ACHN (cell line): ENCODE measurements at regions not wholly inside any gene's neighbourhood (a gene's known extent, or its start where the extent isn't known, plus 50 kb on each side); places are given as distances from the start of the nearest gene placed in this dataset.
"Not testable (repeated sequence)": the region's sequence is repeated elsewhere in the genome, so short reads cannot be mapped to it uniquely, and the experiment has no call there.

Experiments used
- DNase-seq: peaks from one replicate; pipeline ENCODE4 v3.0.0-alpha.2; 2015
- in situ Hi-C: cut with HindIII; loops from 2 replicates; pipeline ENCODE4 v1.10.0; 2017; ENCODE audit warnings: low sequenced_read_pairs, low pct_ligation_motif_present, low pct_unique_long_range_greater_than_20kb

DNA sequence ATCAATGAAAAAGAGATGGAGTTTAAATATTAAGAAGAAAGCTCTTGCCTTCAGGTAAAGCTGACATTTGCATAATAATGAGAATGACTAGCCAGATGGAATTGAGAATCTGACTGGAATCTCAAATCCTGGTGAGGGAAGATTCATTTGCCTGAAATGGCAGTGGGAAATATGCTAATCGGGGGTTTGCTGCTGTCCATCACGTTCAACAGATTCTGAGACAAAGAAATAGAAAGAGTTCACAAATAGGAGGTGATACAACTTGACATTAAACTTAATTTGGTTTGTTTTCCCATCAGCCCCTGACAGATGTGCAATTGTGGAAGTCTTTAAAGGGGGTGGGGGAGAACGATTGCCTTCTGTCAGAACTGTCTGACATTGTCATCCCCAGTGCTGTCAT is 347.4 kb downstream of the PDCD6IP start:
- in situ Hi-C loops, result no loop called here
- DNase-seq, result no peak

DNA sequence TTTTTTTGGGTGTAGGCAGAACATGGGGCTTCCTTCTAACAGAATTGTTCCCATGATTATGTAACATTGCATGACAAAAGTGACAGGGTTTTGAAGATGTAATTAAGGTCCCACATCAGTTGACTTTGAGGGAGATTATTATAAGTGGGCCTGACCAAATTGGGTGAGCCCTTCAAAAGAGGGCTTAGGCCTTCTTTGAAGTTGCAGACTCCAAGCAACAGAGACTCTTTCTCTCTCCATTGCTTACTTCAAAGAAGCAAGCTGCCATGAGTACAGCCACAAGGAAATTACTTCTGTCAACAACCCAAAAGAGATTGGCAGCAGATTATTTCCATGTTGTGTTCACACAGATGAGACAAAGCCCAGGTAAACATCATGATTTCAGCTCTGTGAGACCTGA is 348.2 kb downstream of the PDCD6IP start:
- in situ Hi-C loops, result no loop called here
- DNase-seq, result no peak

DNA sequence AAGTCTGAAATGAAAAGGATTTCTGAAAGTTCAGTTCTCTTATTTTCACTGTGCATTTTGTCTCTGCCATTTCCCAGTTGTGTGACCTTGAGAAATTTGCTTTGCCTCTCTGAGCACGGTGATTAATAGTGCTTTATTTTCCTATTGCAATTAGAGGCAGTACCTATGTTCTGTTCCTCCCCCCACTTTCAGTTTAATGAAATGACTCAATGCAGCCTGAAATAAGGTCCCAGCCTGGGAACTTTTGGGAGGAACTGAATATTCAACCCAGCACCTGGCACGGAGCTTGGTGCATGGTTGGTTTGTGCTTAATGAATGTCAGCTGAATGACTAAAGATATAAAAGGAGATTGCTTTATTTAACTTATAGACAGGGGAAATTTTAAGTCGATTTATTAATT is 352.6 kb downstream of the PDCD6IP start:
- in situ Hi-C loops, result no loop called here
- no peak for DNase-seq

DNA sequence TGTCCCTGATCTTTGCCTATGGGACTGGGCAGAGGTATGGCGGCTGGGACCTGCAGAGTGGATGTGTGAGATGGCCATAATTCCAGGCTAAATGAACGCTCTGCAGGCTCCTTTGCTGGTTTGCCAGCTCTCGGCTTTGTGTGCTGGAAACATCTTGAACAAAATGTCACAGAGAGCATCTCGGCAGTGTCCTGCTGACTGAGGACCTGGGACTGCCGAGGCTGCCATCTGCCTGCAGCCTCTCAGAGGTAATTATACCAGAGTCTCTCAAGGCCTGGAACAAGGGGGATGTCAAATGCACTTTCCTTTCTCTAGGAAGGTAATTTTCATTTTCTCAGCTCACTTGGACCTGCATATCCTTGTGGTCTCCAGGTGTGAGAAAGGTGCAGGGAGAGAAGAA is 354.2 kb downstream of the PDCD6IP start:
- DNase-seq, result no peak
- in situ Hi-C loops, result no loop called here

DNA sequence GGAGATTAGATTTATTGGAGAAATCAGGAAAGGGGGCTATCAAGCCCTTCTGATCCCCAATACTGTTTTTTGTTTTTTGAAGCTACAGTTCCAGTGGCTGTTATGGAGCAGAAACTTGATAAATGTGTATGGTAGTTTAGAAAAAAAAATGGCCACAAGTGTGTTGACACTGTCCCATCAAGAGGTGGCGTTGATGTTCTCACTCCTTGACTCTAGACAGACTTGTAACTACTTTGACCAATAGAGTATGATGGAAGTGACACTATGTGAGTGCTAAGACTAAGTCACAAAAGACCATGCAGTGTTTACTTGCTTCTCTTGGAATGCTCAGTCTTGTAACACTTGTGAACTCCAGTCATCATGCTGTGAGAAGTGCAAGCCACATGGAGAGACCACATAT is 356.7 kb downstream of the PDCD6IP start:
- in situ Hi-C loops, result no loop called here
- no peak for DNase-seq

DNA sequence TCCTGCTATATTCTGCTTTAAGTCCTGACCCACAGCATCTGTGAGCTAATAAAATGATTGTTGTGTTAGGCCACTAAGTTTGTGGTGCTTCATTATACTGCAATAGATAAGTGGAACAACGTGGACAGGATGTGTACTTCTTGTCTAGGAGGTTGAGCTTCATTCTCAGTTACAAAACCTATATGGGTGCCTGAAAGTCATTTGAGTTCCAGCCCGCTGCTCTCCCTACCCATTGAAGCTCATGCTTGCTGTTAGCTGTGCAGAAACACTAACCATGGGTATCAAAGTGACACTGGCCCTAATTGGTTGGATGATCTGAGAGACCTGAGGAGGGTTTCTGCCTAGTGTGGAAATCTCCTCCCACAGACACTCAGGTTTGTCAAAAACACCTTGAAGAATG is 357.2 kb downstream of the PDCD6IP start:
- in situ Hi-C loops, result no loop called here
- DNase-seq, result no peak

DNA sequence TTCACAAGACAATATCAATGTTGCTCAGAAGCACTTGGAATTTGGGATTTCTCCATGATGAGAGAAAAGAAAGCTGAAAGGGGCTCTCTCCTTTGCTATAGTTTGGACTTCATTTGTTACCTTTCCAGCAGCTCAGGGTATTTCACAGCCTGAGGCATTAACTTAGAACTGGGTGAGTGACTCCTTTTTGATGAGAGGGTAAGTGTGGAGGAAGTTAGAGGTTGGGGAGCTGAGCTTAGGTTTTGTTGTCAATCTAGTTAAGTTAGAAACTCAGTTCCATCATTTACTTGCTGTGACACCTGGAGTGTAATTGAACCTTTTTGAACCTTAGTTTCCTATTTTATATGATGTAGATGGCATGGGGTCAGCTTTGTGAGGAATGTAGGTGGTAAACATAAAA is 359.1 kb downstream of the PDCD6IP start:
- in situ Hi-C loops, result no loop called here
- DNase-seq, result no peak

DNA sequence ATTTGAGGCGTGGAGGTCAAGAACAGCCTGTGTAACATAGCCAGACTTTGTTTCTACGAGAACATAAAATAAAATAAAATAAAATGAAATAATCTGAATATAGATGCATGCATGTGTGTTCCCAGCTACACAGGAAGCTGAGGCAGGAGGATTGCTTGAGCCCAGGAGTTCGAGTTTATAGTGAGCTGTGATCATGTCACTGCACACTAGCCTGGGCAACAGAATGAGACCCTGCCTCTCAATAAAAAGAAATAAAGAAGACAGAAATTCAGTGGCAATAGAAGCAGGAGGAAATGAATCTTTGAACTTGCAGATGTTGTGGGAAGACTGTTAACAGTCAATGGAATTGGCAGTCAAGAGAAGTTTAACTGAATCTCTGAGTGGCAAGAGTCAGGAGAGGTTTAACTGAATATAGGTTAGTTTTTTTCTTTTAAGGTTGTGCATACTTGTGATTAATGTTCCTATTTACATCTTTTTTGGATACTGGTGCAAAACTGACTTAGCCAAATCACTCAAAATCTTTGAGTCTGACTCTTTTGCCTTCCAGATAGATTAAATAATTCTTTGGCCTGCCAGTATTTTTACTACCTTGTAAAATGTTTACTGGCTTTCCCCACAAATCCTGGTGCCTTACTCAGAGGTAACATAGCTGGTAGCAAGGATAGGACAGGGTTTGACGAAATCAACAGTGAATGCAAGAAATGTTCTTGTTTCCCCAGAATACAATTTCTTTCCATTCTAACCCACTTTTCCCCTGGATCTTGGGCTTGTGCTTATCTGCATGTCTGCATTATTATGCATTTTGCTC is 361.4 kb downstream of the PDCD6IP start:
- in situ Hi-C loops, result no loop called here
- no peak for DNase-seq

DNA sequence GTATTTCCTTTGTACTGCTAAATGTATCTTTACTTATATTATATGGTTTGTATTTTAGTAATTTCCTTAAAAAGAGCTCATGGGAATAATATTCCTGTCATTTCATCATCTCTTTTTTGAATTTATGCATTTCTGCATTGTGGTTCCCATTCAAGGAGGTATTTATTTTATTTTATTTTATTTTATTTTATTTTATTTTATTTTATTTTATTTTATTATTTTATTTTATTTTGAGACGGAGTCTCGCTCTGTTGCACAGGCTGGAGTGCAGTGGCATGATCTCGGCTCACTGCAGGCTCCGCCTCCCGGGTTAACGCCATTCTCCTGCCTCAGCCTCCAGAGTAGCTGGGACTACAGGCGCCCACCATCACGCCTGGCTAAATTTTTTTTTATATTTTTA is 371.2 kb downstream of the PDCD6IP start:
- DNase-seq, in situ Hi-C loops: not testable (repeated sequence)

DNA sequence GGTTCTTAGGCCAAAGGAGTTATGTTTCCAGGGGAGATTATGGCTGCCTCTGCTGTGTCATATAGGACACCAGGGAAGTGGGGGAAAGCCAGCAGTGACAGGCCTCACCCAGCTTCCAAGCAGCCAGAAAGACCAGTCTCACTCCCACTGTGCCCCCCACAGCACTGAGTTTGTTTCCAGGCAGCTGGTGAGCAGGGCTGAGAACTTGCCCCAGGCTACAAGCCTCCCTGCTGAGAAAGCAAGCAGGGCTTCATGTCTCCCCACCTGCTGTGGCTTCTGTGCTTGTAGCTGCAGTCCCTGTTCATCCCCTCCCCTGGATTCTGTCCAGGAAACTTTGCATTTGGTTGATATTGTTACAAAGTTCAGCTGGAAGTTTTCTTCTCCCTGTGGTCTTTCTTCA is 376.3 kb downstream of the PDCD6IP start:
- DNase-seq, result no peak
- in situ Hi-C loops, result no loop called here

DNA sequence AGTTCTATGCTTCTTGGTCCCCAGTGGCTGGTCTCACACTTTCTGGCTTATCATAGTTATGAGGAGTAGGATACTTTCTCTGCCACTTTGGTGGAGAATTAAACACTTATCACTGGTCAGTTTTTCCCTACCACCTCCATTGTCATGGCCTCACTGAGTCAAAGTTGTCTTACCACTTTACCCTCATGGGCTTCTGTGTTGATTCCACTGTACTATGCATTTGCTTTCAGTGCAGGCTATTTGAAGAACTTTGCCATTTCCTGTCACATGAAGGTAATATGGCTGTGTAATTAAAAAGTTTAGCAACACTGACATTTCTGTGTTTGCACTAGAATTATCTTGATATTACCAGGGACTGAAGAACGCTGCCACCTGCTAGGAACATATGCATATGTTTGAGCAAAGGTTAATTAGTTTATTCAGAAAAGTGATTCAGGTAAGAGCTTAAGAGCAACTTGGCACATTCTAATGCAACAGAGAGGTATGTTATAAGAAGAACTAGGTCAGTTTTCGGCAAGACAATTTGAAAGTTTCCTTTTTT is 377.3 kb downstream of the PDCD6IP start:
- in situ Hi-C loops, result no loop called here
- DNase-seq, result no peak

DNA sequence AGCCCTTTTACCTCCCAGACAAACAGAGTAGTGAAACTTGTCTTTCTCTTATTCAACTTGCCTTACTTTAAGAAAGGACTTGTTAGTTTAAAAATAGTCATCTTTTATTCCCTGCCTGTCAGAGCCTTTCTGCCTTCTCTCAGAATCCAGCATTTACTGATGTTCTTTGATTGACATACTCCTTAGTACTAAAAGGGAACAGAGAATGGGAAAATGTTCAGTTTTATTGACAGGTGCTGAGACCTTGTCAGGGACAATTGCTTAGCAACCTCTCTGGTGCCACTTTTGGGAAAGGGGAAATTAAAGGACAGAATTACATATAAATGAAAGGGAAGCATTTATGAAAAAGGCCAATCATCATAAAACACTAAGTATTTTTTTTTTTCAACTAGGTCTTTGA is 378.3 kb downstream of the PDCD6IP start:
- DNase-seq, result no peak
- in situ Hi-C loops, result no loop called here

DNA sequence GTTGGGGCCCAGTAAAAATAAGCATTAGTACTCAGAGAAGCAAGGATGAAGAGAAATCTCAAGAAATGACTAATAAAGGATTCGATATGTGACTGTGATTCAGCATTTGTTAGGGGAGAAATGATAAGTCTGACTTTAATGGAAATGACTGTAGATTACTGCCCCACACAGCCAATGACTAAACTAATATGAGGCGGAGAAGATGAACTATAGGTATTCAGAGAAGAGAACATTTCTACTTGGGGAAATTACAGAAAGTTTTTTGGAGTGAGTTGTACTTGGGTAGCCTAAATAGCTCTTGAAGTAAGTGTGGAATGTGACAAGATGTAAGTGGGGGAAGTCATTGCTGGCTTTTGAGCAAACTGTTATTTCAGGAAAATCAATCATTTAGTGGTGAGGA is 380.0 kb downstream of the PDCD6IP start:
- in situ Hi-C loops, result no loop called here
- DNase-seq, result no peak

DNA sequence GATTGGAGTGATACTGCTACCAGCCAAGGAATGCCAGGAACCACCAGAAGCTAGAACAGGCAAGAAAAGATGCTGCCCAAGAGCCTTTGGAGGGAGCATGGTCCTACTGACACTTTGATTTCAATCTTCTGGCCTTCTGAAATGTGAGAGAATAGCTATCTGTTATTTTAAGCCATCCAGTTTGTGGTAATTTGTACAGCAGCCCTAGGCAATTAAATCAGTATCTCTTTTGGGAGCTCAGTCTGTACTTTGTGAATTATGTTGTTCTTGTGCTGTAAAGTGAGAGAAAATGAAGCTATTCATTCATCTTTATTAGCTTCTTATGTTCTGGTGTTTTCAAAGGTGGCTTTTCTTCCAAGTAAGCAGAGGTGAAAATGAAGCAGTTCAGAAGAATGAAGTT is 381.3 kb downstream of the PDCD6IP start:
- in situ Hi-C loops, result no loop called here
- no peak for DNase-seq

DNA sequence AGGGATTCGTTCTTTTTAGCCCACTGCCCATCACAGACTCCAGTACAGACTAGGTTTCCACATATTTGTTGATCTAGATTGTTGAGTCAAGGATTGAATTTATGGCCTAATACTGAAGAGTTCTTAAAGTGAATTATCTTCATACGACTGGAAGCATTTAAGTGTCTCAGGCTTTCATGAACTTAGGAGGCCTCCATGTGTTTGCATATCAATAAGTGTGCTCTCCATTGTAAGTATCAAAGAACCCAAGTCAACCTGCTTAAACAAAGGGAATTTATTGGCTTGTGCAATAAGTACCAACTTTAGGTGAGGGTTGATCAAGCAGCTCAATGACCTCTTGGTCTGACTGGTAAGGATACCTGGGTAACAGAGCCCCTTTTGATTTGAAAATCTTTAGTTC is 382.1 kb downstream of the PDCD6IP start:
- no peak for DNase-seq
- in situ Hi-C loops, result no loop called here

DNA sequence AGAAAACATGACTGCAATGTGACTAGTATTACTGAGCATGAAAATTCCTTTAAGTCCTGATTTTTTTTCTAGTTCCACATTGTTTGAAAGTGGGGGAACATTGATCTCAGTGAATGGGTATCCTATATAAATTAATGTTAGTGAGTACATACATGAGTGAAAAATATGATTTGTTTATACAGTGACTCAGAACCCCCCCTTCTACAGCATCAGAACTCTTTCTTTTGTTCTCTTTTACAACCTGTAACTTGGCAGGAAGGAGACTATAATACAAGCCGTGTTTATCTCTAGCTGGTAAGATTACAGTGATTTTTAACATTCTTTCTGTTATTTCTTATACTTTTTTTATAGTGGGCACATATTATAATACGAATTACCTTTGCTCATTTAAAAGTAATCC is 384.7 kb downstream of the PDCD6IP start:
- in situ Hi-C loops, result no loop called here
- no peak for DNase-seq

DNA sequence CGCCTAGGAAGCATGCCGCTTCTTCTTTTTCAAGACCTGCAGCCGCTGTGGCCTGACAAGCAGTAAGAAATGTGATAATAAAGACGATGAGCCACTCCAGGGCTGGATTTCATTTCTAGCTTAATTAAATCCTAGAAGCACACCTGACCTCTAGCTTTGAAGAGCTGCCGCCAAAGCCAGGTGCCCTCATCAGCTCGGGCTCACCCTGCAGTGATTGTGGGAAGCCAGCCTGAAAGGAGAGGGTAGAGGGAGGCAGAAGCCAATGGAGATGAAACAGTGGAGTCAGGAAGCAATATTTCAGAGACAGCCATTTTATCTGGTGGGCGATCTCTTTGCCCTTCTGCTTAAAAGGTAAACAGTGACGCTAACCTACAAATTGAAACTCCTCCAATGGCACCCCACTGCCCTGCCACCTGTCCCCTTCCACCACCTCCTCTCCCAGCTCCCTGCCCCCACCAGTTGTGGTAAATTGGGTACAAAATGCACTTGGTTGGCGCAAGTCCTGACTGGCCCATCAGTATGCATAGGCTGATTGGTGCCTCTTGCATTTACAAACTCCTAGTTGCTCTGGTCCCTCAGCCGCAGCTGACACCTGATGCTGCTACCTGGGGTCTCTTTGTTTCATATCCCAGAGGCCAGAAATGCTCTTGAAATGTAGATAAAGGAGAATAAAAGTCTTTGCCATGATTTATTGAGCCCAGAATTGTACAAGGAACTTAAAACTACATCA is 385.3 kb downstream of the PDCD6IP start:
- DNase-seq, result no peak
- in situ Hi-C loops, result no loop called here

DNA sequence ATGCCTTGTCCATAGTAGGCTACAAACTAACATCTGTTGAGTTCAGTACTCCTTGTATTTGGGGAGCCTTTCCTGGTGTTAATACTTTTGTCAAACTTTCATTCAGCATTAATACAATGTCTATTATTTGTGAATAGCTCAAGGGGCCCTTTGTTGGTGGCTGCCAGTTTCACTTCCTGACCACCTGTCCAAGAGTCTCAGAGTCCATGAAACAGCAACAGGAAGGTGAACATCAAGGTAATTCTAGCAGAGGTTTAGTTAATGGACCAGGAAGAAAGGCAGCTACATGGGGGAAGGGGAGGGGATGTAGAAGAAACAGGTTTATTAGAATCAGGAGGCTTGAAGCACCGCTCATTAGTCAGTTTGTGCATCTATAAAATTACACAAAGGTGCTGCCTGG is 386.9 kb downstream of the PDCD6IP start:
- no peak for DNase-seq
- in situ Hi-C loops, result no loop called here

DNA sequence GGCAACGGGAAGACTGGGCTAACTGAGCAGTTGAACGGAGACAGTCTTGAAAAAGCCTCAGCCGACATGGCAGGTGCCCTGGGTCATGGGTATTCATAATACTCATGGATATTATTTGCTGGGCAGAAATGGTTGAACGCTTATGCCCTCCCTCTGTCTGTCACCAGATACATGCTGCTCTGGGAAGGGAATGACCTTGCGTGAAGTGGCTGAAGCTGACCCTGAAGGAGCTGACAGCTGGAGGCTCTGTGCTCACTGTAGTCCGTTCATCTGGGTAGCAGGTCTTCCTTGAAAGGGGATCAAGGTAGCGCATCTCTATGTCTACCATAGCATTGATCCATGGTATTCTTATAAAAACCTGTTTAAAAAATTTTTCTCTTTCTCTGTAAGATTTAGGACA is 390.7 kb downstream of the PDCD6IP start:
- in situ Hi-C loops, result no loop called here
- no peak for DNase-seq

DNA sequence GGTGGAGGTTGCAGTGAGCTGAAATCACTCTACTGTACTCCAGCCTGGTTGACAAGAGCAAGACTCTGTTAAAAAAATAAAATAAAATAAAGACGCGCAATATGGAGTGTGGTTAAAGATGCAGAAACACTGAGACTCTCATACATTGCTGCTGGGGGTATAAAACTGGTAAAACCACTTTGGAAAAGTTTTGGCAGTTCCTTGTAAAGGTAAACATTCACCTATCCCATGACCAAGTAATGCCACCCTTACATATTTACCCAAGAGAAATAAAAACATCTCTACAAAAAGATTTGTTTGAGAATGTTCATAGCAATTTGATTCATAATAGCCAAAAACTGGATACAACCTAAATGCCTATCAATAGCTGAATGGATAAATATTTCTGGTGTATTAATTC is 398.5 kb downstream of the PDCD6IP start:
- no peak for DNase-seq
- in situ Hi-C loops, result no loop called here
